GM21360 (cell line): ENCODE measurements at regions not wholly inside any gene's neighbourhood (a gene's known extent, or its start where the extent isn't known, plus 50 kb on each side); places are given as distances from the start of the nearest gene placed in this dataset.

Experiments used
- ATAC-seq: cut with Tn5 transposase; IDR thresholded peaks from one replicate; pipeline ENCODE4 v1.9.1; 2021; ENCODE audit warnings: mild to moderate bottlenecking, moderate library complexity; ENCODE audit not compliant: unreplicated experiment

GRCh38 chr13:103762523-103762922 lies 696.3 kb upstream of the SLC10A2 start:
- no peak for ATAC-seq

GRCh38 chr13:103759361-103759760 lies 693.1 kb upstream of the SLC10A2 start:
- ATAC-seq = no peak

- ATAC-seq = no peak
Measured at GRCh38 chr13:103758222-103758621, 692.0 kb upstream of the SLC10A2 start.

- no peak for ATAC-seq
Measured at GRCh38 chr13:103757361-103757760, 691.1 kb upstream of the SLC10A2 start.

GRCh38 chr13:103754783-103755182 lies 688.6 kb upstream of the SLC10A2 start:
- ATAC-seq = no peak

GRCh38 chr13:103734837-103735236 lies 668.6 kb upstream of the SLC10A2 start:
- ATAC-seq = no peak

GRCh38 chr13:103731959-103732358 lies 665.7 kb upstream of the SLC10A2 start:
- no peak for ATAC-seq

- no peak for ATAC-seq
Measured at GRCh38 chr13:103730407-103730806, 664.2 kb upstream of the SLC10A2 start.

- no peak for ATAC-seq
Measured at GRCh38 chr13:103726808-103727207, 660.6 kb upstream of the SLC10A2 start.

- ATAC-seq = no peak
Measured at GRCh38 chr13:103716718-103717117, 650.5 kb upstream of the SLC10A2 start.

GRCh38 chr13:103715335-103715734 lies 649.1 kb upstream of the SLC10A2 start:
- no peak for ATAC-seq

- no peak for ATAC-seq
Measured at GRCh38 chr13:103703246-103703645, 637.0 kb upstream of the SLC10A2 start.

- ATAC-seq = no peak
Measured at GRCh38 chr13:103698000-103698399, 631.8 kb upstream of the SLC10A2 start.

- no peak for ATAC-seq
Measured at GRCh38 chr13:103695320-103695719, 629.1 kb upstream of the SLC10A2 start.

- no peak for ATAC-seq
Measured at GRCh38 chr13:103694471-103694870, 628.3 kb upstream of the SLC10A2 start.

- no peak for ATAC-seq
Measured at GRCh38 chr13:103694033-103694432, 627.8 kb upstream of the SLC10A2 start.

- no peak for ATAC-seq
Measured at GRCh38 chr13:103692442-103692841, 626.2 kb upstream of the SLC10A2 start.

- ATAC-seq = no peak
Measured at GRCh38 chr13:103676329-103676728, 610.1 kb upstream of the SLC10A2 start.

GRCh38 chr13:103671547-103671946 lies 605.3 kb upstream of the SLC10A2 start:
- ATAC-seq = no peak

GRCh38 chr13:103663996-103664395 lies 597.8 kb upstream of the SLC10A2 start:
- no peak for ATAC-seq

- ATAC-seq = no peak
Measured at GRCh38 chr13:103656311-103656710, 590.1 kb upstream of the SLC10A2 start.

GRCh38 chr13:103640606-103641005 lies 574.4 kb upstream of the SLC10A2 start:
- ATAC-seq = no peak

- ATAC-seq = no peak
Measured at GRCh38 chr13:103639326-103639725, 573.1 kb upstream of the SLC10A2 start.

- ATAC-seq = no peak
Measured at GRCh38 chr13:103638706-103639105, 572.5 kb upstream of the SLC10A2 start.
